ENCODE measurements at regions not wholly inside any gene's neighbourhood (a gene's known extent, or its start where the extent isn't known, plus 50 kb on each side); places are given as distances from the start of the nearest gene placed in this dataset.

GRCh38 chr6:102841060-102841459 is 1447.6 kb downstream of the GRIK2 start:
- no peak for DNase-seq (ENCODE audit: extremely low spot score in 2 of 2)
- Histone ChIP-seq H3K4me3 (no peak overlapping the region), H3K9me3 (no peaks in the 10 kb centered on the region), H3K27ac (no peak overlapping the region), H3K4me1 (no peaks in the 10 kb centered on the region), H3K27me3 (no peaks in the 10 kb centered on the region), H3K36me3 (no peaks in the 10 kb centered on the region)
- intact Hi-C loops (cut with DNase I) = no loop called here
- no peak for TF ChIP-seq POLR2AphosphoS5 (IDR thresholded peaks at IDR 0.05; ENCODE audit: insufficient read depth in 1 of 2, low read depth in 1 of 2)
- TF ChIP-seq POLR2A (IDR thresholded peaks at IDR 0.05) = no peak
- TF ChIP-seq, protein P1, sequence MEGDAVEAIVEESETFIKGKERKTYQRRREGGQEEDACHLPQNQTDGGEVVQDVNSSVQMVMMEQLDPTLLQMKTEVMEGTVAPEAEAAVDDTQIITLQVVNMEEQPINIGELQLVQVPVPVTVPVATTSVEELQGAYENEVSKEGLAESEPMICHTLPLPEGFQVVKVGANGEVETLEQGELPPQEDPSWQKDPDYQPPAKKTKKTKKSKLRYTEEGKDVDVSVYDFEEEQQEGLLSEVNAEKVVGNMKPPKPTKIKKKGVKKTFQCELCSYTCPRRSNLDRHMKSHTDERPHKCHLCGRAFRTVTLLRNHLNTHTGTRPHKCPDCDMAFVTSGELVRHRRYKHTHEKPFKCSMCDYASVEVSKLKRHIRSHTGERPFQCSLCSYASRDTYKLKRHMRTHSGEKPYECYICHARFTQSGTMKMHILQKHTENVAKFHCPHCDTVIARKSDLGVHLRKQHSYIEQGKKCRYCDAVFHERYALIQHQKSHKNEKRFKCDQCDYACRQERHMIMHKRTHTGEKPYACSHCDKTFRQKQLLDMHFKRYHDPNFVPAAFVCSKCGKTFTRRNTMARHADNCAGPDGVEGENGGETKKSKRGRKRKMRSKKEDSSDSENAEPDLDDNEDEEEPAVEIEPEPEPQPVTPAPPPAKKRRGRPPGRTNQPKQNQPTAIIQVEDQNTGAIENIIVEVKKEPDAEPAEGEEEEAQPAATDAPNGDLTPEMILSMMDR (IDR thresholded peaks at IDR 0.05) = no peak

DNA sequence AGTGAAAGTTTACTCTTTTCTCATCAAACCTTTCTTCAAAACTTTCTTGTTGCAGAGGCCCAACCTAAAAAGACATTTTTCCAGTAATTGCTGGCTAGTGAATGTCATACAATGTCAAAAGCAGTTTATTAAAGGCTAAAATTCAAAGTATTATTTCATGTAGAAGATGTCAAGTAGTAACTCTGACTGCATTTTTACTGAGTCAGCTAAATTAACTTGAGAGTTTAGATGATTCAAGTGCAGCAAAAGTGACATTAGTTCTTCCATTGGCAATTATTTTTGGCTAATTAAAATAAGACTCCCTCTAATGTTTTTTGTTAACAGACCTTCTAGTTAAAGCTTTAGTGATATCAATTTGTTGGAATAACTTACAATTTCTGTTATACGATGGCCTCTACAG is 1438.5 kb downstream of the GRIK2 start:
- Histone ChIP-seq H3K36me3 (no peaks in the 10 kb centered on the region), H3K4me1 (no peaks in the 10 kb centered on the region), H3K27ac (no peak overlapping the region), H3K9me3 (no peaks in the 10 kb centered on the region), H3K27me3 (no peaks in the 10 kb centered on the region), H3K4me3 (no peak overlapping the region)
- intact Hi-C loops (cut with DNase I) = no loop called here
- DNase-seq (ENCODE audit: extremely low spot score in 2 of 2) = no peak
- TF ChIP-seq, protein P1 (IDR thresholded peaks at IDR 0.05) = no peak
- TF ChIP-seq POLR2AphosphoS5 (IDR thresholded peaks at IDR 0.05; ENCODE audit: insufficient read depth in 1 of 2, low read depth in 1 of 2) (no peak), POLR2A (IDR thresholded peaks at IDR 0.05) (no peak)

GRCh38 chr6:102820098-102820497 is 1426.6 kb downstream of the GRIK2 start:
- Histone ChIP-seq H3K9me3 (no peaks in the 10 kb centered on the region), H3K27me3 (no peaks in the 10 kb centered on the region), H3K27ac (no peak overlapping the region), H3K4me1 (no peaks in the 10 kb centered on the region), H3K36me3 (no peaks in the 10 kb centered on the region), H3K4me3 (no peak overlapping the region)
- TF ChIP-seq, protein P1 (IDR thresholded peaks at IDR 0.05) = no peak
- TF ChIP-seq POLR2AphosphoS5 (IDR thresholded peaks at IDR 0.05; ENCODE audit: insufficient read depth in 1 of 2, low read depth in 1 of 2) (no peak), POLR2A (IDR thresholded peaks at IDR 0.05) (no peak)
- intact Hi-C loops (cut with DNase I) = no loop called here
- DNase-seq (ENCODE audit: extremely low spot score in 2 of 2) = no peak

DNA sequence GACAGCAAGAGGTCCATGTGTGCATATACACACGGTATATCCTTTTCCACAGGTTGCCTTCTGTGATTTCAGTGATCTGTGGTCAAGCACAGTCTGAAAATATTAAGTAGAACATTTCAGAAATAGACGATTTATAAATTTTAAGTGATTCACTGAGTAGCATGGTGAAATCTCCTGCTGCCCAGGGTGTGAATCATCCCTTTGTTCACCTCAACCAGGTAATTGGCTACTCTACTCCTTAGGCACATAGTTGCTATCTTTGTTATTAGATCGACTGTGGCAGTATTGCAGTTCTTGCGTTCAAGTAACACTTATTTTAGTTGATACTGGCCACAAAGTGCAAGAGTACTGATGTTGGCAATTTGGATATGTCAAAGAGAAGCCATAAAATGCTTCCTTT is 1421.7 kb downstream of the GRIK2 start:
- no peaks in the 10 kb centered on the region for H3K9me3 ChIP-seq
- no peak overlapping the region for H3K4me3 ChIP-seq
- intact Hi-C loops (cut with DNase I) = no loop called here
- no peaks in the 10 kb centered on the region for H3K4me1 ChIP-seq
- TF ChIP-seq, protein P1 (IDR thresholded peaks at IDR 0.05) = no peak
- no peak for TF ChIP-seq POLR2AphosphoS5 (IDR thresholded peaks at IDR 0.05; ENCODE audit: insufficient read depth in 1 of 2, low read depth in 1 of 2)
- TF ChIP-seq POLR2A (IDR thresholded peaks at IDR 0.05) = no peak
- no peak overlapping the region for H3K27ac ChIP-seq
- DNase-seq (ENCODE audit: extremely low spot score in 2 of 2) = no peak
- H3K36me3 ChIP-seq = no peaks in the 10 kb centered on the region
- no peaks in the 10 kb centered on the region for H3K27me3 ChIP-seq

- Histone ChIP-seq H3K4me1 (no peaks in the 10 kb centered on the region), H3K9me3 (no peaks in the 10 kb centered on the region), H3K4me3 (no peak overlapping the region)
Measured at GRCh38 chr6:102813489-102814275, 1420.2 kb downstream of the GRIK2 start.

More at GRCh38 chr6:102813489-102814275, 1420.2 kb downstream of the GRIK2 start:
- H3K27me3 ChIP-seq = no peaks in the 10 kb centered on the region
- no peak overlapping the region for H3K27ac ChIP-seq
- TF ChIP-seq, protein P1 (IDR thresholded peaks at IDR 0.05) = no peak
- TF ChIP-seq POLR2AphosphoS5 (IDR thresholded peaks at IDR 0.05; ENCODE audit: insufficient read depth in 1 of 2, low read depth in 1 of 2) (no peak), POLR2A (IDR thresholded peaks at IDR 0.05) (no peak)
- H3K36me3 ChIP-seq = no peaks in the 10 kb centered on the region
- intact Hi-C loops (cut with DNase I) = no loop called here
- no peak for DNase-seq (ENCODE audit: extremely low spot score in 2 of 2)
